WTC11 (cell line): ENCODE measurements at regions not wholly inside any gene's neighbourhood (a gene's known extent, or its start where the extent isn't known, plus 50 kb on each side); places are given as distances from the start of the nearest gene placed in this dataset.

Experiments
- ATAC-seq: fragments of 200-7000 bp; cut with Tn5 transposase; 2 replicates; pipeline ENCODE4 v1.10.0; 2021; ENCODE audit warnings: mild to moderate bottlenecking, moderate library complexity
- CTCF ChIA-PET: fragments of 300-600 bp; sonication (Branson Sonifier 250); formaldehyde crosslinking; loops from one replicate; lab custom pipeline; 2021; ENCODE audit warnings: antibody characterized with exemption; lab: Charles Lee
- POLR2A ChIA-PET: fragments of 350-600 bp; sonication (Branson Sonifier 250); formaldehyde crosslinking; loops from one replicate; lab custom pipeline; 2021; ENCODE audit warnings: antibody characterized with exemption; lab: Charles Lee
- DNase-seq: peaks from one replicate; pipeline ENCODE4 v3.0.0; 2021; ENCODE audit warnings: low spot score
- H3K27ac Mint-ChIP-seq: 2 replicates; pipeline ENCODE4 v1.8.0; 2021; ENCODE audit warnings: mixed read lengths
- H3K27me3 Mint-ChIP-seq: 2 replicates; pipeline ENCODE4 v1.8.0; 2021; ENCODE audit warnings: low read depth, mild to moderate bottlenecking, moderate library complexity, mixed read lengths
- H3K36me3 Mint-ChIP-seq: 2 replicates; pipeline ENCODE4 v1.8.0; 2021; ENCODE audit warnings: mixed read lengths
- H3K4me1 Mint-ChIP-seq: 2 replicates; pipeline ENCODE4 v1.8.0; 2022; ENCODE audit warnings: mixed read lengths
- H3K4me3 Mint-ChIP-seq: 2 replicates; pipeline ENCODE4 v1.8.0; 2021; ENCODE audit warnings: mild to moderate bottlenecking, moderate library complexity, mixed read lengths
- H3K9me3 Mint-ChIP-seq: 2 replicates; pipeline ENCODE4 v1.8.0; 2021; ENCODE audit warnings: mixed read lengths
- ATF1 ChIP-seq: sonication (generic); formaldehyde crosslinking; IDR thresholded peaks from 2 replicates; pipeline ENCODE4 v1.8.1; 2023; ENCODE audit warnings: mild to moderate bottlenecking, moderate library complexity, missing genetic modification reagents
- CREB1 ChIP-seq: sonication (generic); formaldehyde crosslinking; IDR thresholded peaks from 2 replicates; pipeline ENCODE4 v1.8.0; 2023; ENCODE audit warnings: mild to moderate bottlenecking, missing genetic modification reagents
- FOXP1 ChIP-seq: sonication (generic); formaldehyde crosslinking; IDR thresholded peaks from 2 replicates; pipeline ENCODE4 v1.8.0; 2022; ENCODE audit warnings: missing genetic modification reagents, mild to moderate bottlenecking, moderate library complexity, borderline replicate concordance
- GTF2I ChIP-seq: fragments of 250-450 bp; sonication (Bioruptor Pico); conservative IDR thresholded peaks from 2 replicates; pipeline ENCODE4 v1.4.0; 2021; ENCODE audit warnings: mild to moderate bottlenecking
- HMGA2 ChIP-seq: fragments of 250-450 bp; sonication (Bioruptor Pico); IDR thresholded peaks from 2 replicates; pipeline ENCODE4 v1.4.0; 2021; ENCODE audit warnings: mild to moderate bottlenecking, moderate library complexity
- IRF2 ChIP-seq: sonication (generic); formaldehyde crosslinking; IDR thresholded peaks from 2 replicates; pipeline ENCODE4 v1.8.0; 2022; ENCODE audit warnings: low read depth, missing genetic modification reagents, borderline replicate concordance
- MXD4 ChIP-seq: fragments of 250-450 bp; sonication (Bioruptor Pico); IDR thresholded peaks from 2 replicates; pipeline ENCODE4 v1.8.0; 2021; ENCODE audit warnings: mild to moderate bottlenecking, moderate library complexity, borderline replicate concordance
- NR2C2 ChIP-seq: sonication (generic); formaldehyde crosslinking; IDR thresholded peaks from 2 replicates; pipeline ENCODE4 v1.8.0; 2022; ENCODE audit warnings: mild to moderate bottlenecking, missing genetic modification reagents
- OVOL2 ChIP-seq: fragments of 250-450 bp; sonication (Bioruptor Pico); IDR thresholded peaks from 2 replicates; pipeline ENCODE4 v1.9.0; 2021; ENCODE audit warnings: mild to moderate bottlenecking, borderline replicate concordance
- RELA ChIP-seq: sonication (generic); formaldehyde crosslinking; IDR thresholded peaks from 2 replicates; pipeline ENCODE4 v1.8.1; 2022; ENCODE audit warnings: missing genetic modification reagents, mild to moderate bottlenecking, borderline replicate concordance
- SMAD3 ChIP-seq: sonication (generic); formaldehyde crosslinking; IDR thresholded peaks from 2 replicates; pipeline ENCODE4 v1.8.0; 2022; ENCODE audit warnings: missing genetic modification reagents, mild to moderate bottlenecking, borderline replicate concordance
- ZNF138 ChIP-seq: sonication (generic); formaldehyde crosslinking; conservative IDR thresholded peaks from 2 replicates; pipeline ENCODE4 v1.8.1; 2022; ENCODE audit warnings: mild to moderate bottlenecking, moderate library complexity, missing genetic modification reagents
- ZNF423 ChIP-seq: fragments of 250-450 bp; sonication (Bioruptor Pico); IDR thresholded peaks from 2 replicates; pipeline ENCODE4 v2.1.2; 2022; ENCODE audit warnings: mild to moderate bottlenecking, moderate library complexity
- TF ChIP-seq, protein P1 (sequence below): sonication (generic); formaldehyde crosslinking; IDR thresholded peaks from 2 replicates; pipeline ENCODE4 v1.8.1; 2022; ENCODE audit warnings: mild to moderate bottlenecking, missing genetic modification reagents, moderate library complexity, borderline replicate concordance
- TF ChIP-seq, protein P2 (sequence below): sonication (generic); formaldehyde crosslinking; conservative IDR thresholded peaks from 2 replicates; pipeline ENCODE4 v1.8.1; 2022; ENCODE audit warnings: mild to moderate bottlenecking, missing genetic modification reagents
- TF ChIP-seq, protein P3 (sequence below): sonication (generic); formaldehyde crosslinking; IDR thresholded peaks from 2 replicates; pipeline ENCODE4 v1.8.1; 2022; ENCODE audit warnings: low read depth, missing genetic modification reagents, borderline replicate concordance
- TF ChIP-seq, protein P4 (sequence below): sonication (generic); formaldehyde crosslinking; IDR thresholded peaks from 2 replicates; pipeline ENCODE4 v1.8.1; 2023; ENCODE audit warnings: mild to moderate bottlenecking, missing genetic modification reagents, borderline replicate concordance
- TF ChIP-seq, protein P5 (sequence below): fragments of 250-450 bp; sonication (Bioruptor Pico); IDR thresholded peaks from 2 replicates; pipeline ENCODE4 v1.9.0; 2021; ENCODE audit warnings: mild to moderate bottlenecking
- TF ChIP-seq, protein P6 (sequence below): sonication (generic); formaldehyde crosslinking; IDR thresholded peaks from 2 replicates; pipeline ENCODE4 v1.8.0; 2022; ENCODE audit warnings: mild to moderate bottlenecking, missing genetic modification reagents
- TF ChIP-seq, protein P7 (sequence below): sonication (generic); formaldehyde crosslinking; IDR thresholded peaks from 2 replicates; pipeline ENCODE4 v1.8.0; 2022; ENCODE audit warnings: mild to moderate bottlenecking, missing genetic modification reagents

DNA sequence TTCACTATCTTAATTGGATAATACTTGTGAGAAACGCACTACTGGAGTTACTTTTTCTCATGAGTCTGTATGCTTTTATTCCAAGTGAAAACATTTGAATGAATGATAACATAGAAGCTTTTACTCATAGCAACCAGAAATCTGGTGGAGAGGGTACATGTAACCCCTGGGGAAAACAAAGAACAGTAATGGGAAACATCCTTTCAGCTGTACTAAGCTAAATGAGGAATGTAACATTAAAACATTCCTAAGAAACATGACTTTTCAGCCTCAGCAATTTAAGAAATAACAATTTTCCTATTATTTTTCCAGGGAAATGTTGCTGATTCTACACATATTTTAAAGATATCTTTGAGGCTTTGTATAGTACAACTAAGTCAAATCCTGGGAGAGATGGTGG, 97.2 kb upstream of the CEP126 start (continued):
- TF ChIP-seq, protein P1, sequence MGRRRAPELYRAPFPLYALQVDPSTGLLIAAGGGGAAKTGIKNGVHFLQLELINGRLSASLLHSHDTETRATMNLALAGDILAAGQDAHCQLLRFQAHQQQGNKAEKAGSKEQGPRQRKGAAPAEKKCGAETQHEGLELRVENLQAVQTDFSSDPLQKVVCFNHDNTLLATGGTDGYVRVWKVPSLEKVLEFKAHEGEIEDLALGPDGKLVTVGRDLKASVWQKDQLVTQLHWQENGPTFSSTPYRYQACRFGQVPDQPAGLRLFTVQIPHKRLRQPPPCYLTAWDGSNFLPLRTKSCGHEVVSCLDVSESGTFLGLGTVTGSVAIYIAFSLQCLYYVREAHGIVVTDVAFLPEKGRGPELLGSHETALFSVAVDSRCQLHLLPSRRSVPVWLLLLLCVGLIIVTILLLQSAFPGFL, result no peak
- TF ChIP-seq FOXP1, result no peak
- TF ChIP-seq, protein P2, sequence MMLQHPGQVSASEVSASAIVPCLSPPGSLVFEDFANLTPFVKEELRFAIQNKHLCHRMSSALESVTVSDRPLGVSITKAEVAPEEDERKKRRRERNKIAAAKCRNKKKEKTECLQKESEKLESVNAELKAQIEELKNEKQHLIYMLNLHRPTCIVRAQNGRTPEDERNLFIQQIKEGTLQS (CRISPR knock-in tag), result no peak
- TF ChIP-seq, protein P3, sequence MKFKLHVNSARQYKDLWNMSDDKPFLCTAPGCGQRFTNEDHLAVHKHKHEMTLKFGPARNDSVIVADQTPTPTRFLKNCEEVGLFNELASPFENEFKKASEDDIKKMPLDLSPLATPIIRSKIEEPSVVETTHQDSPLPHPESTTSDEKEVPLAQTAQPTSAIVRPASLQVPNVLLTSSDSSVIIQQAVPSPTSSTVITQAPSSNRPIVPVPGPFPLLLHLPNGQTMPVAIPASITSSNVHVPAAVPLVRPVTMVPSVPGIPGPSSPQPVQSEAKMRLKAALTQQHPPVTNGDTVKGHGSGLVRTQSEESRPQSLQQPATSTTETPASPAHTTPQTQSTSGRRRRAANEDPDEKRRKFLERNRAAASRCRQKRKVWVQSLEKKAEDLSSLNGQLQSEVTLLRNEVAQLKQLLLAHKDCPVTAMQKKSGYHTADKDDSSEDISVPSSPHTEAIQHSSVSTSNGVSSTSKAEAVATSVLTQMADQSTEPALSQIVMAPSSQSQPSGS (CRISPR knock-in tag), result no peak
- no peak for TF ChIP-seq GTF2I
- TF ChIP-seq OVOL2, result no peak
- no peak for TF ChIP-seq MXD4 (CRISPR knock-in tag)
- TF ChIP-seq ATF1 (CRISPR knock-in tag), result no peak
- no peak for TF ChIP-seq HMGA2 (CRISPR knock-in tag)
- TF ChIP-seq, protein P4, sequence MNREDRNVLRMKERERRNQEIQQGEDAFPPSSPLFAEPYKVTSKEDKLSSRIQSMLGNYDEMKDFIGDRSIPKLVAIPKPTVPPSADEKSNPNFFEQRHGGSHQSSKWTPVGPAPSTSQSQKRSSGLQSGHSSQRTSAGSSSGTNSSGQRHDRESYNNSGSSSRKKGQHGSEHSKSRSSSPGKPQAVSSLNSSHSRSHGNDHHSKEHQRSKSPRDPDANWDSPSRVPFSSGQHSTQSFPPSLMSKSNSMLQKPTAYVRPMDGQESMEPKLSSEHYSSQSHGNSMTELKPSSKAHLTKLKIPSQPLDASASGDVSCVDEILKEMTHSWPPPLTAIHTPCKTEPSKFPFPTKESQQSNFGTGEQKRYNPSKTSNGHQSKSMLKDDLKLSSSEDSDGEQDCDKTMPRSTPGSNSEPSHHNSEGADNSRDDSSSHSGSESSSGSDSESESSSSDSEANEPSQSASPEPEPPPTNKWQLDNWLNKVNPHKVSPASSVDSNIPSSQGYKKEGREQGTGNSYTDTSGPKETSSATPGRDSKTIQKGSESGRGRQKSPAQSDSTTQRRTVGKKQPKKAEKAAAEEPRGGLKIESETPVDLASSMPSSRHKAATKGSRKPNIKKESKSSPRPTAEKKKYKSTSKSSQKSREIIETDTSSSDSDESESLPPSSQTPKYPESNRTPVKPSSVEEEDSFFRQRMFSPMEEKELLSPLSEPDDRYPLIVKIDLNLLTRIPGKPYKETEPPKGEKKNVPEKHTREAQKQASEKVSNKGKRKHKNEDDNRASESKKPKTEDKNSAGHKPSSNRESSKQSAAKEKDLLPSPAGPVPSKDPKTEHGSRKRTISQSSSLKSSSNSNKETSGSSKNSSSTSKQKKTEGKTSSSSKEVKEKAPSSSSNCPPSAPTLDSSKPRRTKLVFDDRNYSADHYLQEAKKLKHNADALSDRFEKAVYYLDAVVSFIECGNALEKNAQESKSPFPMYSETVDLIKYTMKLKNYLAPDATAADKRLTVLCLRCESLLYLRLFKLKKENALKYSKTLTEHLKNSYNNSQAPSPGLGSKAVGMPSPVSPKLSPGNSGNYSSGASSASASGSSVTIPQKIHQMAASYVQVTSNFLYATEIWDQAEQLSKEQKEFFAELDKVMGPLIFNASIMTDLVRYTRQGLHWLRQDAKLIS (CRISPR knock-in tag), result no peak
- TF ChIP-seq ZNF138 (CRISPR knock-in tag), result no peak
- TF ChIP-seq SMAD3 (CRISPR knock-in tag), result no peak
- no peak for TF ChIP-seq NR2C2 (CRISPR knock-in tag)
- TF ChIP-seq, all 79 proteins: peak for 0

DNA sequence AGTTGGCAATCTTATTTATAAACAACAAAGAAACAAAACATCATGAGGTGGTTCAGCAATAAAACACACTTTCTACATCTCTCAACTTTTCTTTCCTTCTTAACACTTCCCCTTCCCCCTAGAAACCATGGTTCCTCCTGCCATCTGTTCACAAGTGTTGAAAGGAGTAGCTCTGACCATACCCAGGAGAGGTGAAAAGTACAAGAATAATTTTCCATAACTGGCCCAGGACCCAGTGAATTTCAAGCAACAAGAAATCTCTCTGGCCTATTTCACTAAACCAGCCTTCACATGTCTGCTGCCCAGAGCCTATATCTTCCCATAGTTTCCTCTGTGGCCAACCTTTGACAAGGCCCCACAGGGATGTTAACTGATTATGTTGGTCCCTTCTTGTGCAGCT, 98.2 kb upstream of the CEP126 start:
- ChIA-PET CTCF (no interaction called here), POLR2A (no interaction called here)
- Mint-ChIP-seq H3K4me3 (no peak overlapping the region), H3K4me1 (no peaks in the 10 kb centered on the region), H3K9me3 (peaks cover 3% of the 10 kb centered on the region), H3K36me3 (no peaks in the 10 kb centered on the region), H3K27ac (no peak overlapping the region), H3K27me3 (no peaks in the 10 kb centered on the region)
- TF ChIP-seq CREB1 (no peak), IRF2 (CRISPR knock-in tag) (no peak), ZNF423 (no peak), RELA (CRISPR knock-in tag) (no peak)
- TF ChIP-seq, protein P5, sequence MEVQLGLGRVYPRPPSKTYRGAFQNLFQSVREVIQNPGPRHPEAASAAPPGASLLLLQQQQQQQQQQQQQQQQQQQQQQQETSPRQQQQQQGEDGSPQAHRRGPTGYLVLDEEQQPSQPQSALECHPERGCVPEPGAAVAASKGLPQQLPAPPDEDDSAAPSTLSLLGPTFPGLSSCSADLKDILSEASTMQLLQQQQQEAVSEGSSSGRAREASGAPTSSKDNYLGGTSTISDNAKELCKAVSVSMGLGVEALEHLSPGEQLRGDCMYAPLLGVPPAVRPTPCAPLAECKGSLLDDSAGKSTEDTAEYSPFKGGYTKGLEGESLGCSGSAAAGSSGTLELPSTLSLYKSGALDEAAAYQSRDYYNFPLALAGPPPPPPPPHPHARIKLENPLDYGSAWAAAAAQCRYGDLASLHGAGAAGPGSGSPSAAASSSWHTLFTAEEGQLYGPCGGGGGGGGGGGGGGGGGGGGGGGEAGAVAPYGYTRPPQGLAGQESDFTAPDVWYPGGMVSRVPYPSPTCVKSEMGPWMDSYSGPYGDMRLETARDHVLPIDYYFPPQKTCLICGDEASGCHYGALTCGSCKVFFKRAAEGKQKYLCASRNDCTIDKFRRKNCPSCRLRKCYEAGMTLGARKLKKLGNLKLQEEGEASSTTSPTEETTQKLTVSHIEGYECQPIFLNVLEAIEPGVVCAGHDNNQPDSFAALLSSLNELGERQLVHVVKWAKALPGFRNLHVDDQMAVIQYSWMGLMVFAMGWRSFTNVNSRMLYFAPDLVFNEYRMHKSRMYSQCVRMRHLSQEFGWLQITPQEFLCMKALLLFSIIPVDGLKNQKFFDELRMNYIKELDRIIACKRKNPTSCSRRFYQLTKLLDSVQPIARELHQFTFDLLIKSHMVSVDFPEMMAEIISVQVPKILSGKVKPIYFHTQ (CRISPR knock-in tag), result no peak
- TF ChIP-seq, protein P6, sequence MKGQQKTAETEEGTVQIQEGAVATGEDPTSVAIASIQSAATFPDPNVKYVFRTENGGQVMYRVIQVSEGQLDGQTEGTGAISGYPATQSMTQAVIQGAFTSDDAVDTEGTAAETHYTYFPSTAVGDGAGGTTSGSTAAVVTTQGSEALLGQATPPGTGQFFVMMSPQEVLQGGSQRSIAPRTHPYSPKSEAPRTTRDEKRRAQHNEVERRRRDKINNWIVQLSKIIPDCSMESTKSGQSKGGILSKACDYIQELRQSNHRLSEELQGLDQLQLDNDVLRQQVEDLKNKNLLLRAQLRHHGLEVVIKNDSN, result no peak
- TF ChIP-seq, protein P7, sequence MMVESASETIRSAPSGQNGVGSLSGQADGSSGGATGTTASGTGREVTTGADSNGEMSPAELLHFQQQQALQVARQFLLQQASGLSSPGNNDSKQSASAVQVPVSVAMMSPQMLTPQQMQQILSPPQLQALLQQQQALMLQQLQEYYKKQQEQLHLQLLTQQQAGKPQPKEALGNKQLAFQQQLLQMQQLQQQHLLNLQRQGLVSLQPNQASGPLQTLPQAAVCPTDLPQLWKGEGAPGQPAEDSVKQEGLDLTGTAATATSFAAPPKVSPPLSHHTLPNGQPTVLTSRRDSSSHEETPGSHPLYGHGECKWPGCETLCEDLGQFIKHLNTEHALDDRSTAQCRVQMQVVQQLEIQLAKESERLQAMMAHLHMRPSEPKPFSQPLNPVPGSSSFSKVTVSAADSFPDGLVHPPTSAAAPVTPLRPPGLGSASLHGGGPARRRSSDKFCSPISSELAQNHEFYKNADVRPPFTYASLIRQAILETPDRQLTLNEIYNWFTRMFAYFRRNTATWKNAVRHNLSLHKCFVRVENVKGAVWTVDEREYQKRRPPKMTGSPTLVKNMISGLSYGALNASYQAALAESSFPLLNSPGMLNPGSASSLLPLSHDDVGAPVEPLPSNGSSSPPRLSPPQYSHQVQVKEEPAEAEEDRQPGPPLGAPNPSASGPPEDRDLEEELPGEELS (CRISPR knock-in tag), result no peak
- ATAC-seq (no peak), DNase-seq (no peak)
